GM18526 (cell line): ENCODE measurements at regions not wholly inside any gene's neighbourhood (a gene's known extent, or its start where the extent isn't known, plus 50 kb on each side); places are given as distances from the start of the nearest gene placed in this dataset.

ENCODE experiments used
- POLR2A ChIP-seq: IDR thresholded peaks from 3 replicates; pipeline ENCODE4 v1.6.1; 2011; ENCODE audit not compliant: insufficient read length; ENCODE audit errors: extremely low read depth

DNA sequence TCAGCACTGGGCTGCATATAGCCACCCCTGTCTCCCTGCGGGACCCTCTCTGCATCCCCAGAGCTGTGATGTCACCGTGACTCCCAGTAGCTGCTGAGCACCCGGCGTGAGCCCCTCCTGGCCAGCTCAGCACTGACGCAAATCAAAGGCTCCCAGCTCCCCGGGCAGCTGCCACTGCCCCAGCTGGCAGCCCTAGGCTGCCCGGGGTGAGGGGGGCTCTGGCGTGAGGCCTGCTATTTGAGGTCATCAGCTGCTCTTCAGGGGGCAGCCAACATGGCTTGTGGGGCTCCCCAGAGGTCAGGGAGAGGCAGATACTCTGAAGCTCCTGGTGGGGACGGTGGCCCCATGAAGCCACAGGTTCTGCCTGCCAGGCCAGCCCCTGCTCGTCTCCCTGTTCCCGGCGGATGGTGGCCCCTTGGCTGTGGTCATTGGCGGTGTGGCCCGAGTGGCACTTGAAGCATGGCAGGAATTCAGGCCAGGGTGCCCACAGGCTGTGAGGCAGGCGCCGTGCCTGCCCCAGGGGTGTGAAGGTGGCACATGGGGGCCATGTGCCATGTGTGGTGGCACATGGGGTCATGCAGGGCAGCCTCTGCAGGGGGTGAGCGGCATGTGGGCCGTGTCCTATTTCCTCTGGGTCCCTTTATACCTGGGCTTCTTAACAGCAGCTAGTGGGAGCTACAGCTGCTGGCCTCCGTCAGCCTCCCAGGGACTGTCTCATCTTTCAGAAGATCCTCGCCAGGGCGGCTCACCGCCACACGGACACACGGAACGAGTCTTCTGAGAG lies 85.4 kb downstream of the SIK1 start:
- no peak for TF ChIP-seq POLR2A

DNA sequence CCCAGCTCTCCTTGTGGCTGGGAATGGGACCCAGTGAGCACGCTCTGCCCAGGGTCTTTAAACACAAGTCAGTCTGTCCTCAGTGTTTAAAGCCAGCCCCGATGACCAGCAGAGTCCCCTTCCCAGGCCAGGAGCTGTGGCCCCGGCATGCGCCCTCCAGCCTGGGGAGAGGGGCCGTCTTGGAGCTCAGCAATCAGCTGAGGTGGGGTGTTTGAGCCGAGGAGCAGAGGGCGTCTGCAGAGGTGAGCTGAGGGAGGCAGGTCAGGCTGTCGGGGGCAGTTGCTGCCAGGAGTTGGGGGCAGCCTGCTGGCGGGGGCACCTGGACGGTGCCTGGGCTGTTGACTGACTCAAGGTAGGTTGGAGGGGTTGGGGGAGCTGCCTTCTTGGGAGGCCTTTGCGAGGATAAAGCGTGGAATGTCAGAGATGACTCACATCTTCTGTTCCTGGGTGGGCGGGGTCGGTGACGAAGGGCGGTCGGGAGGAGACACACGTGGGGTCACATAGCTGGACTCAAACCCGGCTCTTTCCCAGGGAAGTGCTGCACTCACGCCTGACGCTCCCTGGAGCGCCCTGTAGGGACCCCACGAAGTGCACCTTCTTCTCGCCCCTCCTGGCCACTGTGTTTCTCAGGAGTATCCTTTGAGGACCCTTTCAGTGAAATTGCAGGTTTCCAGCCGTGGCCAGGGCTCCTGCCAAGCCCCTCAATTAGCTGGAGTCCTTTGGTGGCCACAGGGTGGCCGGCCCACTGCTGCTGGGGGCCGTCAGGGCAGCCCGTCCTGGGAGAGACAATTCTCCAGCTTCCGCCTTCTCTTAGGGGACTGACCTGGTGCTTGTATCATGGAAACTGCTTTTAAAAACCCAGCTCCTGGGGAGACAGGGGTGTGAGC lies 86.2 kb downstream of the SIK1 start:
- TF ChIP-seq POLR2A = no peak

DNA sequence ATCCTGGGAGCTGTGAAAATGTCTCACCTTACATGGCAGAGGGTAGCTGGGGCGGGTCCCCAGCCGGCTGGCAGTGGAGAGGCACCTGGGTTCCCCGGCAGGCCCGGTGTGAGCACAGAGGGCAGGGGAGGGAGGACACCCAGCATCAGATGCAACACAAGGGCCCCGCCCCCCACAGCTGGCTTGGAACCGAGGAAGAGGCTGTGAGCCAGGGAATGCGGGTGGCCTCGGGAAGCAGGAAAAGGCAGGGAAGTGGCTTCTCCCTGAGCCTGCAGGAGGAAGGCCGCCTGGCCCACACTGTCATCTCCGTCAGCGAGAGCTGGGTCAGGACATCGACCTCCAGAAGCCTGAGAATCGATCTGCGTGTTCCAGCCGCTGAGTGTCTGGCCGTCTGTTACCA lies 87.3 kb downstream of the SIK1 start:
- no peak for TF ChIP-seq POLR2A

DNA sequence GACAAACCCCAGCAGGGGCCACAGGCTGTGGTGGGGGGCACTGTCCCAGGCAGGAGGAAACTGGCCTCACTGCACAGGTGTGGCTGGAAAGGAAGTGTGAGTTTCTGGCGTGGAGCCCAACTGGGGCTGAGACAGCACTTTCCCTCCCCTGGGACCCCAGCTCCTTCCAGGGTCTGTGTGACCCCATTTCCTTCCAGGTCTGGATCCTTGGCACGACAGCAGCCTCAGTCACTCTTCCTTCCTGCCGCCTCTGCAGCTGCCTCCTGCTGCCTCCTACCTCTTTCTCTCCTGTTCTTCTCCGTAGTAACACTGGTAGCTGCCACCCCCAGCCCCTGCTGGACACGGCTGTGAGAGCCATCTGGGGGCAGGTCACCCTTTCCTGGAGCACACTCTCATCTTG lies 88.0 kb downstream of the SIK1 start:
- no peak for TF ChIP-seq POLR2A

DNA sequence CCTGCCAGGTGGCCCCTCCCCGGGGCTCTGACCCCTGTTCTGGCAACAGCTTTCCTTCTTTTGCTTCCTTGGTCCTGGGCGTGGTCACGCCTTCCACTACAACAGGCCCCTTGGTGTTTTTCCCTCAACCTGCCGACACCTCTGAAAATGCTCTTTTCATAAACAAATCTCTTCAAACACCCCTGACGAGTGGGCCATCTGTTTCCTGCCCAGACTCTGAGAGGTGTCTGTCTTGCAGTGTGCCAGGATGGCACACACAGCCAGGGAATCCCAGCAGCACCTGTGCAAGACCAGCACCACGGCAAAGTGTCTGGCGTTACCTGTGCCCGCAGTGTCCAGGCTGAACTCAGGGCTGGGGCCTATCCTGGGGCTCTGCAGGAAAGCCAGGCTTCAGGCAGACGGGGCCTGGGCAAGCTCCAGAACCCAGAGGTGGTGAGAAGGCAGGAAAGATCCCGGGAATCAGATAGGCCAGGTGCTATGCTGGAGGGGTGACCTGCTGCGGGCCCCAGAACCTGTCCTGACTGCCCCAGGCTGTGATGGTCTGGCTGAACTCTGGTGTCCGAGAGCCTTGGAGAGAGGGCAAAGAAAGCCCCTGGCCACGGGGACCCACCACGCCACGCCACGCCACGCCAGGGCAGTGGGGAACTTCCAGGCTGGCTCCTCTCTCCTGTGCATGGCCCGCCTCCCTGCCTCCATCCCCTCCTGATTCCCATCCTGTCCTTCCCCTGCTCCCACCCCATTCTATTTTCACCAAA lies 88.9 kb downstream of the SIK1 start:
- no peak for TF ChIP-seq POLR2A

DNA sequence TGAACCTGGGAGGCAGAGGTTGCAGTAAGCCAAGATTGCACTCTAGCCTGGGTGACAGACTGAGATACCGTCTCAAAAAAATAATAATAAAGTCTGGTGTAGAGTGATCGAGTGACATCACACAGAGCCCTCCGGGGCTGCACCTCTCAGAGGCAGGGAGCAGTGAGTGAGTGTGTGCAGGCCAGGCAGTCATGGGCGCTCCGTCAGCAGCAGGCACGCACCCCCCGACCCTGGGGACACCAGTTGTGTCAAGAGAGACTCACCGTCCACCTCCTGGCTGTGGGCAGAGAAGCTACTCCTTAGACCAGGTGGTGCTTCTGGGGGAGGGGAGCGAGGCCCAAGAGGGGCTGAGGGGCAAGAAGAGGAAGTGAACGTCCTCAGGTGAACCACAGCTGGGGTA lies 91.8 kb downstream of the SIK1 start:
- TF ChIP-seq POLR2A = no peak

DNA sequence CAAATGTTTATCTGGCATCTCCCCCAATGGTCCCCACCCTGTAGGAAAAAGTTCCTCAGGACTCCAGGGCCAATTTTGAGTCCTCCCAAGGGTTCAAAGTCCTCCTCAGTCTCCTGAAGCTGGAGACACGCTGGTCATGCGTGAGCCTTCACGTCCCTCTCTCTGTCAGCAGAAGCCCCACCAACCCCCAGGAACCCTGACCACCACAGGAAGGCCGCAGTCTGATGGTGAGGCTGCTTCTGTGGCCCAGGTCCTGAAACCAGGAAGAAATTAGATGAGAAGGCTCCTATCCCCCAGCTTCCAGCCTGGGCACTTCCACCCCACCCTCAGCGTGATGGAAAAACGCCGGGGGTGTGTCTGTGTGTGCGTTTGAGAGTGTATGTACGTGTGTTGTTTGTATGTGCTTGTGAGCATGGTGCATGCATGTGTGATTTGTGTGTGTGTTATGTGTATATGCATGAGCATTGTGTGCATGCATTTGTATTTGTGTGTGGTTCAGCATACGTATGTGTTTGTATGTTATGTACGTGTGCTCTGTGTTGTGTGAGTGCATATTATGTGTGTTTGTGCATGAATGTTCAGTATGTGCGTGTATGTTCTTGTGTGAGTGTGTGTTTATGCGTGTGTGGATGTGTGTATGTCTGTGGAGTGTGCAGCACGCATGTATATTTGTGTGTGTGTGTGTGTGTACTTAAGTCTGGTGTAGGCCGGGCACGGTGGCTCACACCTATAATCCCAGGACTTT lies 92.5 kb downstream of the SIK1 start:
- TF ChIP-seq POLR2A = no peak

DNA sequence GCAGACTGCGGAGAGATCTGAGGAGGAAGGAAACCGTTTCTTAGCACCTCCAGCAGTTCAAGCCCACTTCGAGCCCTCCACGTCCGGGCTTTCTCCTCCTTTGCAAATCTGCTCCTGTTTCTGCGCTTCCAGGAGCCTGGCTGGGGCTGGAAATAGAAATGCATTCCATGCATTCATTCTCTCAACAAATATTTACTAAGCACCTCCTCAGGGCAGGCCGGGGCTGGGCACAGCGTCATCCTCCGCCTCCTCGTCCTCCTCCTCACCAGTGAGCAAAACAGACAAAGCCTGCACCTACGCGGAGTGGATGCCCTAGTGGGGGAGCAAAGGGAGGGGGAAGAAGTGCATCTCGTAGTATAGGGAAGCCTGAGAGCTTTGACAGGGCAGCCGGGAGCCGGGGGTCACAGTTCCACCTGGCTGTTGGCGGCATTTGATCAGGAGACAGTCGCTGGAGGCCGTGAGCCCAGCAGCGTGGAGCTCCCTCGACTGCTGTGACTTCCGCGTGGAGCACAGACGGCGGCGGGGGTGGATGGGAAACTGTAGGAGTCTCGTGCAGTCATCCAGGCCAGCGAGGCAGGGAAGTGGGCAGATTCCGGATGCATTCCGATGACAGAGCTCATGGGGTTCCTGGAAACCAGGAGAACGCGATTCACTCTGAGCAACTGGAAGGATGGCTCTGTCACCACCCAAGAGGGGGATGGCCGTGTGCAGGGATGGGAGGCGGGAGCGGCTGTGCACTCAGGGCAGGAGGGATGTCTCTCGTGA lies 93.5 kb downstream of the SIK1 start:
- TF ChIP-seq POLR2A = no peak

DNA sequence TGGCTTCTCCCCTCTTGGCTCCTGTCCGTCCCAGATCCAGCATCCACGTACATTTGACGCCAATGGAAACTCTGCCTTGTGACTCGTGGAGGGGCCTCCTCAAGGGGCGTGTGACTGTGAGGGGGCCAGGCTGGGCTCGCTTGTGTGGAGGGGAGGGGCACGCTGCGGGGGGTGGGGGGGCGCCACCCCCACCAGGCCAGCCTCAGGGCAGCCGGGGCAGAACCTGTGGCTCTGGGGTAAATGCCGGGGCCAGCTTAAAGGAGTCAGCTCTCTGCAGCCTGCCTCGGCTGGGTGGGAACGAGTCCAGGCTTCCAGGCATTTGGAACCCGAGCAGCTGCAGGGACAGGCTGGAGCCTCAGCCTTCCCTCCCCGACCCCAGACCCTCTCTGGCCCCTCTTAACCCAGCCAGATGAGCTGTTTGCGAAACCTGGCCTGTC lies 94.1 kb downstream of the SIK1 start:
- TF ChIP-seq POLR2A = no peak

DNA sequence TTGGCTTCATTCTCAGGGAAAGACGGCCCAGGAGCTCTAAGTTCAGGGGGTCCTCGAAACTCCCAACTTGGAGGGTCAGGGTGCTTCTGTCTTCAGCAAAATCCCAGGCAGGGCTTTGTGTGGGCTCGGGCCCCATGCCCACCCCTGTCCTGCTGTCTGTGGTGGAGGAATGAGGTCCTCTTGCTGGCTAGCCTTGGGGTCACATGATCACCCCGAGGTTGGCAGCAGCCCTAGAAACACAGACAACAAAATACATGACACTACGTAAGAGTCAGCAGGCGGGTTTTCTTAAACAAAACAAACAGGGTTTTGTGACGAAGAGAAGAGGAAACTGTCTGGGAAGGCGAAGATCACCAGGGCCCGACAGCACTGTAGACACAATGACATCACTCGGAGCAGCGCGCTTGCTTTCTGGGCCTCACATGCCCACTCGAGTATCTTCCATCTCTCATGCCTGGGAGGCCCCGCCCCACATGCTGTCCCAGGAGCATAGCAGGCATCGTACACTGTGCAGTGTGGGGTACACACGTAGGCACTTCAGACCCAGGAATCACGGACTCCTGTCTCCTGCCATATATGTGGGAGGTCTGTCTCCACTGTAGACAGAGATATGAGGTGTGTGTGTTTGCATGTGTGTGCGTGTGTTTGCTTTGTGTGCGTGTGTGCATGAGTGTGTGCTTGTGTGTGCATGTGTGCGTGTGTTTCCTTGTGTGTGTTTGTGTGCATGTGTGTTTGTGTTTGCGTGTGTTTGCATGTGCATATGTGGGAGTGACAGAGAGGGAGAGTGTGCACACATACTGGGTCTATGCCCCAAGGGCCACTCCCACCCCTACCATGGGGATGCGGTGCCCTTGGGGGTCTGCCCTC lies 94.7 kb downstream of the SIK1 start:
- no peak for TF ChIP-seq POLR2A

DNA sequence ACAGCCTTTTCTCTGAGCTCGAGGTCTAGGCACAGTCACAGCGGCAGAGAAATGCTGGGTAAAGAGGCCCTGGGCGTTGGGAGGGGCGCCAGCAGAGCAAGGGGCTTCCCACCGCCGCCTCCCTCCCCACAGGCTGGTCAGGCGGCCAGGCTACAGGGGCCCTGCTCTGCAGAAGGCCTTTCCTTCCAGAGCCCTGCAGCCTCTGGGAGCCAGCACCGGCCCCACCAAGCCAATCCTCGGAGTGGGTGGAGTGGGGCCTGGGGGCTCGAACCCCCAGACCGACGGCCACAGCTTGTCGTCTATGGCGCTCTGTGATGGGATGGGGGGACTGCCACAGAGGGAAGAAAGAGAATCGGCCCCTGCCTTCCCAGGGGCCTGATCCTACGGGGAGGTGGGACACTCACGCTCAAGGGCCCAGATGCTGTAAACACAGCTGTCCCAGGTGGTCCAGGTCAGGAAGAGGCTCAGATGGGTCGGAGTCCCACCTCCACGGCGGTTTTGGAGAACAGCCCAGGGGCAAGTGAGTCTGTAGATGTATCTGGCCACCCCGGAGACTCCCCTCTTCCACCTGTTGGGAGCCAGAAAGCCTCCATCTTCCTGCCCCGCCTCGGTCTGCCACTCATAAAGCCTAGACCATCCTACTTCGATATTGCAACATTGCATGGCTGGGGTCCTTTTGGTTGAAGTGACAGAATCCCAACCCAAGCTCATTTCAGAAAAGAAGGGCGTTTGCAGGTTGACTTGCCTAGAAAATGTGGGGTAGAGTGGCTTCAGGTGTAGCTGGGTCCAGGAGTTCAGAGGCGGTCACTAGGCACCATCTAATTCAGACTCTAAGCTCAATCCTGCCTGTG lies 95.6 kb downstream of the SIK1 start:
- TF ChIP-seq POLR2A = no peak

DNA sequence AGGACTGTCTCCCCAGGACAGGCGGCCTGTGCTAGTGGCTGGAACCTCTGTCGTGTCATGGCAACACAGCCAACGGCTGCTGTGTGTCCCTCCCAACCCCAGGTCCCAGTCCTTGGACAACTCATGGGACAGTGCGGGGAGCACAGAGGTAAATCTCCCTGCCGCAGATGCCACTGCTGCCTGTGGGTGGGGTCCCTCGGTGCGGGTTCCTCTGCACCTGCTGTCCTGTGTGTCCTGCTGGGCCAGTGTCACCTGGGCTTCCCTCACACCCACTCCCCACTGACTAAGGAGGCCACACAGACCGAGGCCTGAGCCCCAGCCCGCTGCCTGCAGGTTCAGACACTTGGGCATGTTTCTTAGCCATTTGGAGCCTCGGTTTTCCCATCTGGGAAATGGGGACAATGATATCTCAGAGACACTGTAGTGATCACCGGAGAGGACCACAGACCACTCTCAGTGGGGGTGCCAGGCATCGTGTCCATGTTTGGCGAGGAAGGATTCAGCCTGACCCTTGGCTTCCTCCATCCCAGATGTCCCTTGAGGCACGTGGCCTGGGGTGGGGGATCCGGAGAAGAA lies 96.5 kb downstream of the SIK1 start:
- no peak for TF ChIP-seq POLR2A
